H1 (cell line): ENCODE measurements at regions not wholly inside any gene's neighbourhood (a gene's known extent, or its start where the extent isn't known, plus 50 kb on each side); places are given as distances from the start of the nearest gene placed in this dataset.

Source experiments
- CTCF ChIA-PET: fragments of 300-600 bp; sonication (Branson Sonifier 250); formaldehyde crosslinking; loops from one replicate; lab custom pipeline; 2021; ENCODE audit not compliant: partially characterized antibody; lab: Charles Lee
- POLR2A ChIA-PET: fragments of 300-600 bp; sonication (Branson Sonifier 250); formaldehyde crosslinking; loops from one replicate; lab custom pipeline; 2021; ENCODE audit warnings: inconsistent platforms; ENCODE audit not compliant: partially characterized antibody; lab: Charles Lee
- DNase-seq, 2 experiments: peaks; one replicate each; pipeline versions ENCODE4 v3.0.0 to v3.0.0-alpha.2; 2010 to 2022; ENCODE audit warnings: low spot score in 2 of 2, low read depth in 1 of 2, mixed read lengths in 1 of 2
- FAIRE-seq: peaks from 2 replicates; lab custom pipeline; 2011; peaks lifted over from hg19 to GRCh38; lab: Jason Lieb, UNC
- H2AFZ ChIP-seq: 2 replicates; pipeline ENCODE4 v1.8.1; 2012; ENCODE audit warnings: low read length, inconsistent platforms
- H2AK5ac ChIP-seq: 2 replicates; pipeline ENCODE4 v1.6.1; 2013; ENCODE audit warnings: low read depth, low read length
- H2BK120ac ChIP-seq: replicated peaks from 2 replicates; pipeline ENCODE3; 2013; ENCODE audit warnings: low read depth, low read length, inconsistent platforms
- H2BK12ac ChIP-seq: 2 replicates; pipeline ENCODE4 v1.6.1; 2013; ENCODE audit warnings: low read depth, low read length
- H2BK15ac ChIP-seq: 2 replicates; pipeline ENCODE4 v1.6.1; 2013; ENCODE audit warnings: low read length
- H2BK20ac ChIP-seq: 2 replicates; pipeline ENCODE4 v1.6.1; 2013; ENCODE audit warnings: low read length
- H2BK5ac ChIP-seq: 2 replicates; pipeline ENCODE4 v1.6.1; 2013; ENCODE audit warnings: low read depth, low read length
- H3K14ac ChIP-seq: 2 replicates; pipeline ENCODE4 v1.6.1; 2013; ENCODE audit warnings: inconsistent platforms; ENCODE audit not compliant: insufficient read length
- H3K18ac ChIP-seq: 2 replicates; pipeline ENCODE4 v1.6.1; 2013; ENCODE audit warnings: low read length; ENCODE audit errors: extremely low read depth
- H3K23ac ChIP-seq: 2 replicates; pipeline ENCODE4 v1.6.1; 2013; ENCODE audit warnings: inconsistent platforms; ENCODE audit not compliant: insufficient read length
- H3K23me2 ChIP-seq: 2 replicates; pipeline ENCODE4 v1.6.1; 2013; ENCODE audit warnings: low read depth, low read length
- H3K27ac ChIP-seq: 2 replicates; pipeline ENCODE4 v1.6.1; 2011; ENCODE audit warnings: low read depth, low read length, inconsistent platforms
- H3K27me3 ChIP-seq, 4 experiments: replicated peaks in 1 of 4; 1 replicate in 1 of 4; 2 replicates in 3 of 4; pipeline versions ENCODE4 v1.6.1 to v1.8.1; 2011 to 2013; ENCODE audit warnings: low read length in 3 of 4, mild to moderate bottlenecking in 3 of 4, inconsistent platforms in 2 of 4, mixed read lengths in 2 of 4, moderate library complexity in 1 of 4; ENCODE audit not compliant: control insufficient read depth in 3 of 4, insufficient read depth in 3 of 4; ENCODE audit errors: extremely low read depth in 1 of 4
- H3K36me3 ChIP-seq, 4 experiments: 2 replicates each; pipeline versions ENCODE4 v1.6.1 to v1.8.1; 2011 to 2013; ENCODE audit warnings: mild to moderate bottlenecking in 4 of 4, low read length in 3 of 4, moderate library complexity in 2 of 4, control low read depth in 1 of 4, inconsistent platforms in 1 of 4; ENCODE audit not compliant: insufficient read depth in 4 of 4, control insufficient read depth in 2 of 4
- H3K4ac ChIP-seq: replicated peaks from 2 replicates; pipeline ENCODE3; 2013; ENCODE audit warnings: low read length, low read depth, mixed read lengths, inconsistent platforms; ENCODE audit not compliant: insufficient read length
- H3K4me1 ChIP-seq, 4 experiments: replicated peaks in 1 of 4; 1 replicate in 1 of 4; 2 replicates in 3 of 4; pipeline versions ENCODE4 v1.6.1 to v1.8.1; 2011 to 2013; ENCODE audit warnings: low read length in 3 of 4, inconsistent platforms in 2 of 4, mixed read lengths in 1 of 4; ENCODE audit not compliant: insufficient read depth in 4 of 4, control insufficient read depth in 3 of 4
- H3K4me2 ChIP-seq, 2 experiments: 2 replicates each; pipeline versions ENCODE4 v1.6.1 to v1.8.1; 2011 to 2013; ENCODE audit warnings: low read depth in 2 of 2, low read length in 2 of 2, control low read depth in 1 of 2, inconsistent platforms in 1 of 2, mild to moderate bottlenecking in 1 of 2; ENCODE audit not compliant: insufficient read depth in 1 of 2
- H3K4me3 ChIP-seq, 4 experiments: fragments of 200-600, 300-600 bp in 1 of 4; sonication (generic), shearing (Covaris generic), sonication (Bioruptor Twin) in 1 of 4; 2 replicates each; pipeline versions ENCODE4 v1.5.1 to v1.8.1; 2011 to 2016; ENCODE audit warnings: low read length in 4 of 4, low read depth in 3 of 4, control low read depth in 2 of 4, inconsistent platforms in 2 of 4, mild to moderate bottlenecking in 2 of 4, mixed read lengths in 1 of 4, moderate library complexity in 1 of 4; ENCODE audit not compliant: insufficient read depth in 2 of 4; ENCODE audit errors: extremely low read depth in 1 of 4
- H3K56ac ChIP-seq: replicated peaks from 2 replicates; pipeline ENCODE3; 2013; ENCODE audit warnings: low read depth, mild to moderate bottlenecking, mixed read lengths, low read length, inconsistent platforms; ENCODE audit not compliant: insufficient read length
- H3K79me1 ChIP-seq: 2 replicates; pipeline ENCODE4 v1.6.1; 2013; ENCODE audit warnings: low read depth, low read length, control low read depth
- H3K79me2 ChIP-seq, 2 experiments: 2 replicates each; pipeline versions ENCODE4 v1.6.1 to v1.8.1; 2012 to 2013; ENCODE audit warnings: low read length in 2 of 2, mild to moderate bottlenecking in 2 of 2, inconsistent platforms in 1 of 2; ENCODE audit not compliant: insufficient read depth in 2 of 2, control insufficient read depth in 1 of 2
- H3K9ac ChIP-seq, 4 experiments: replicated peaks in 1 of 4; 1 replicate in 1 of 4; 2 replicates in 3 of 4; pipeline versions ENCODE4 v1.6.1 to v1.8.1; 2011 to 2013; ENCODE audit warnings: low read depth in 3 of 4, low read length in 3 of 4, control low read depth in 2 of 4, mild to moderate bottlenecking in 2 of 4, moderate library complexity in 2 of 4, inconsistent platforms in 1 of 4; ENCODE audit errors: extremely low read depth in 1 of 4
- H3K9me3 ChIP-seq, 2 experiments: 2 replicates each; pipeline versions ENCODE4 v1.6.1 to v1.8.1; 2012 to 2013; ENCODE audit warnings: mild to moderate bottlenecking in 2 of 2, moderate library complexity in 2 of 2, control low read depth in 1 of 2, inconsistent platforms in 1 of 2, low read depth in 1 of 2, low read length in 1 of 2, mixed read lengths in 1 of 2; ENCODE audit not compliant: insufficient read depth in 2 of 2
- H4K20me1 ChIP-seq, 2 experiments: replicated peaks in 1 of 2; 2 replicates each; pipeline versions ENCODE3 to v1.8.1; 2011 to 2013; ENCODE audit warnings: inconsistent platforms in 2 of 2, low read length in 2 of 2, mild to moderate bottlenecking in 1 of 2; ENCODE audit not compliant: insufficient read depth in 2 of 2, control insufficient read depth in 1 of 2
- H4K5ac ChIP-seq: 2 replicates; pipeline ENCODE4 v1.6.1; 2013; ENCODE audit warnings: low read length, low read depth, mixed read lengths, inconsistent platforms; ENCODE audit not compliant: insufficient read length
- H4K8ac ChIP-seq: 2 replicates; pipeline ENCODE4 v1.8.0; 2013; ENCODE audit warnings: mild to moderate bottlenecking, moderate library complexity, low read length, inconsistent platforms; ENCODE audit not compliant: insufficient read depth; ENCODE audit errors: extremely low read depth
- H4K91ac ChIP-seq: replicated peaks from 2 replicates; pipeline ENCODE3; 2013; ENCODE audit warnings: low read length, mixed read lengths, inconsistent platforms; ENCODE audit not compliant: insufficient read length
- CBX8 ChIP-seq: fragments of 300-800, 300-1000 bp; sonication (generic); IDR thresholded peaks from 2 replicates; pipeline ENCODE4 v1.7.1; 2016; ENCODE audit warnings: low read depth, low read length, borderline replicate concordance
- CTCF ChIP-seq, 3 experiments: IDR thresholded peaks; 1 replicate in 2 of 3; 2 replicates in 1 of 3; pipeline versions ENCODE4 v1.5.1 to v1.6.1; 2011; ENCODE audit warnings: low read length in 3 of 3, mild to moderate bottlenecking in 3 of 3, inconsistent platforms in 2 of 3, low read depth in 1 of 3, moderate library complexity in 1 of 3; ENCODE audit not compliant: insufficient read depth in 1 of 3; ENCODE audit errors: control extremely low read depth in 1 of 3
- EGR1 ChIP-seq: IDR thresholded peaks from 2 replicates; pipeline ENCODE4 v1.6.1; 2011; ENCODE audit warnings: low read depth, low read length, borderline replicate concordance
- GTF2F1 ChIP-seq: IDR thresholded peaks from 2 replicates; pipeline ENCODE4 v1.6.1; 2012; ENCODE audit warnings: low read depth, low read length, improper control_type of control experiment, borderline replicate concordance
- JUN ChIP-seq: IDR thresholded peaks from 2 replicates; pipeline ENCODE4 v1.6.1; 2011; ENCODE audit warnings: low read depth, mild to moderate bottlenecking, improper control_type of control experiment, low read length
- JUND ChIP-seq: IDR thresholded peaks from 2 replicates; pipeline ENCODE4 v1.6.1; 2011; ENCODE audit warnings: mild to moderate bottlenecking, improper control_type of control experiment, low read length
- KDM4A ChIP-seq: IDR thresholded peaks from one replicate; pipeline ENCODE4 v1.7.1; 2012; ENCODE audit warnings: low read depth, mild to moderate bottlenecking, moderate library complexity, low read length, inconsistent platforms; ENCODE audit not compliant: severe bottlenecking
- MAFK ChIP-seq: IDR thresholded peaks from 2 replicates; pipeline ENCODE4 v1.6.1; 2012; ENCODE audit warnings: low read depth, mild to moderate bottlenecking, improper control_type of control experiment, low read length
- POU5F1 ChIP-seq: IDR thresholded peaks from 2 replicates; pipeline ENCODE4 v1.6.1; 2011; ENCODE audit warnings: low read depth, mild to moderate bottlenecking, low read length, moderate library complexity
- RBBP5 ChIP-seq: IDR thresholded peaks from 2 replicates; pipeline ENCODE4 v1.7.1; 2012; ENCODE audit warnings: low read depth, mild to moderate bottlenecking, inconsistent platforms, low read length, moderate library complexity, borderline replicate concordance
- SAP30 ChIP-seq: fragments of 300-600 bp; sonication (generic); IDR thresholded peaks from 2 replicates; pipeline ENCODE4 v1.7.1; 2012; ENCODE audit warnings: low read length, moderate library complexity, mild to moderate bottlenecking, inconsistent platforms; ENCODE audit not compliant: insufficient read depth, insufficient replicate concordance
- SP2 ChIP-seq: IDR thresholded peaks from 2 replicates; pipeline ENCODE4 v1.6.1; 2012; ENCODE audit warnings: mild to moderate bottlenecking, low read length, inconsistent platforms
- SP4 ChIP-seq: IDR thresholded peaks from 2 replicates; pipeline ENCODE4 v1.6.1; 2012; ENCODE audit warnings: low read length, inconsistent platforms
- WGBS, 2 experiments: shearing (Covaris generic) in 1 of 2; methylation state at CpG; one replicate each; pipeline versions ENCODE4 v1.1.6 to v1.1.7; 2013 to 2015; ENCODE audit warnings: low lambda C conversion rate in 2 of 2, mixed read lengths in 2 of 2, inconsistent platforms in 1 of 2, low coverage in 1 of 2, missing lambda C conversion rate in 1 of 2; ENCODE audit not compliant: insufficient replicate concordance in 2 of 2, insufficient coverage in 1 of 2, insufficient read length in 1 of 2; ENCODE audit errors: extremely low coverage in 1 of 2, missing lambda C conversion rate in 1 of 2; 5-methylcytosine and 5-hydroxymethylcytosine counted together

DNA sequence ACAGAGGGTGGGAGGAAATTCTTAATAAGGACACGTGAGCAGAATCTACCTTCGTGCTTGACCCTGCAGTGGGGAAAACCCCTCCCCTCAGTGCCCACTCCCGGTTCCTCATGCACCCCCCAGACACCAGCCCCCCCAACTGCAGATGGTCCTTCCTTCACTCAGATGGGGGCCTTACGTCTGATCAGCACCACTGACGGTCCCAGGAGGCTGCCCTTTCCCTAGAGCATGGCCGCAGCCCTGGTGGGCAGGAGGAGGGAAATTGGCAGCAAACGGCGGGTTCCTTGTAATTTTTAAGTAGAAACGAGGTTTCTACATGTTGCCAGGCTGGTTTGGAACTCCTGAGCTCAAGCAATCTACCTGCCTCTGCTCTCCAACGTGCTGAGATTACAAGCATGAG is 477.7 kb downstream of the TBC1D22A start:
- Histone ChIP-seq H3K18ac (no peak overlapping the region), H3K27me3 (no peaks in the 10 kb centered on the region), H3K36me3 (no peaks in the 10 kb centered on the region), H3K23ac (no peak overlapping the region), H3K56ac (no peak overlapping the region), H2BK12ac (no peak overlapping the region), H4K20me1 (no peaks in the 10 kb centered on the region), H4K8ac (no peak overlapping the region), H4K91ac (no peak overlapping the region), H3K4ac (no peak overlapping the region), H3K4me1 (no peaks in the 10 kb centered on the region), H3K23me2 (no peaks in the 10 kb centered on the region; the same call in 1 of the 2 replicates), H3K79me1 (no peaks in the 10 kb centered on the region), H2BK5ac (no peak overlapping the region), H3K79me2 (no peaks in the 10 kb centered on the region), H2BK20ac (no peak overlapping the region), H4K5ac (no peak overlapping the region), H2BK15ac (no peak overlapping the region), H2AFZ (no peak overlapping the region), H3K9me3 (peaks cover 70 to 74% of the 10 kb centered on the region in 2 experiments), H2BK120ac (no peak overlapping the region), H3K4me3 (no peak overlapping the region), H3K9ac (no peak overlapping the region), H3K14ac (no peak overlapping the region), H3K4me2 (no peak overlapping the region), H3K27ac (no peak overlapping the region), H2AK5ac (no peak overlapping the region)
- FAIRE-seq: no peak
- CTCF ChIA-PET: no interaction called here
- POLR2A ChIA-PET: no interaction called here
- DNase-seq: no peak
- 74% methylated on average over 10 of the region's 10 CpGs; no CpG with 5 or more reads in 1 of the 2 experiments for WGBS, 2 experiments
- TF ChIP-seq SAP30 (no peak), EGR1 (no peak), RBBP5 (no peak), SP2 (no peak), KDM4A (no peak), CTCF (IDR thresholded peaks at IDR 0.05; ENCODE audit: control extremely low read depth in 1 of 3, insufficient read depth in 1 of 3, low read depth in 1 of 3, low read length in 3 of 3) (no peak), POU5F1 (no peak), SP4 (no peak), JUND (no peak), CBX8 (no peak), MAFK (no peak), GTF2F1 (no peak), JUN (no peak)
